Mesendoderm (in vitro differentiated cells): ENCODE measurements at regions not wholly inside any gene's neighbourhood (a gene's known extent, or its start where the extent isn't known, plus 50 kb on each side); places are given as distances from the start of the nearest gene placed in this dataset.

Experiments
- DNase-seq: peaks from one replicate; pipeline ENCODE4 v3.0.0; 2013
- H2AK5ac ChIP-seq: 2 replicates; pipeline ENCODE4 v1.6.1; 2013; ENCODE audit warnings: low read length, inconsistent platforms
- H2BK120ac ChIP-seq: 2 replicates; pipeline ENCODE4 v1.6.1; 2013; ENCODE audit warnings: low read depth, mild to moderate bottlenecking, low read length, moderate library complexity, mixed read lengths
- H2BK15ac ChIP-seq: replicated peaks from 2 replicates; pipeline ENCODE4 v1.6.1; 2013; ENCODE audit warnings: low read depth, mild to moderate bottlenecking, moderate library complexity
- H2BK5ac ChIP-seq: 2 replicates; pipeline ENCODE4 v1.6.1; 2013; ENCODE audit warnings: low read length, inconsistent platforms
- H3K18ac ChIP-seq: 2 replicates; pipeline ENCODE4 v1.6.1; 2013; ENCODE audit warnings: mild to moderate bottlenecking, low read length, mixed read lengths
- H3K23ac ChIP-seq: one replicate; pipeline ENCODE4 v1.6.1; 2013; ENCODE audit warnings: low read length
- H3K27ac ChIP-seq: 2 replicates; pipeline ENCODE4 v1.5.1; 2013; ENCODE audit warnings: low read depth, mild to moderate bottlenecking, inconsistent platforms, low read length, moderate library complexity
- H3K27me3 ChIP-seq: 2 replicates; pipeline ENCODE4 v1.6.1; 2013; ENCODE audit warnings: low read length, control low read depth, mild to moderate bottlenecking, inconsistent platforms; ENCODE audit not compliant: insufficient read depth, poor library complexity
- H3K36me3 ChIP-seq: 2 replicates; pipeline ENCODE4 v1.6.1; 2013; ENCODE audit warnings: low read length, inconsistent platforms; ENCODE audit not compliant: control insufficient read depth, insufficient read depth
- H3K4ac ChIP-seq: one replicate; pipeline ENCODE4 v1.6.1; 2013; ENCODE audit warnings: low read depth, mild to moderate bottlenecking, low read length, moderate library complexity
- H3K4me1 ChIP-seq: 2 replicates; pipeline ENCODE4 v1.6.1; 2013; ENCODE audit warnings: low read depth, low read length, inconsistent platforms; ENCODE audit not compliant: control insufficient read depth
- H3K4me2 ChIP-seq: 2 replicates; pipeline ENCODE4 v1.6.1; 2013; ENCODE audit warnings: low read length
- H3K4me3 ChIP-seq: 2 replicates; pipeline ENCODE4 v1.5.1; 2013; ENCODE audit warnings: mild to moderate bottlenecking, low read length
- H3K56ac ChIP-seq: one replicate; pipeline ENCODE4 v1.6.1; 2013; ENCODE audit warnings: low read length
- H3K79me1 ChIP-seq: 2 replicates; pipeline ENCODE4 v1.6.1; 2013; ENCODE audit warnings: low read length, inconsistent platforms
- H3K79me2 ChIP-seq: 2 replicates; pipeline ENCODE4 v1.6.1; 2013; ENCODE audit warnings: mild to moderate bottlenecking, low read length; ENCODE audit not compliant: control insufficient read depth, insufficient read depth
- H3K9ac ChIP-seq: 2 replicates; pipeline ENCODE4 v1.6.1; 2013; ENCODE audit warnings: low read length, inconsistent platforms
- H4K5ac ChIP-seq: one replicate; pipeline ENCODE4 v1.6.1; 2013; ENCODE audit warnings: low read length
- H4K8ac ChIP-seq: one replicate; pipeline ENCODE4 v1.6.1; 2013; ENCODE audit warnings: low read depth, mild to moderate bottlenecking, control low read depth, low read length, moderate library complexity
- WGBS: extraction: QIAGEN DNeasy Blood & Tissue Kit; methylation state at CpG from one replicate; pipeline ENCODE4 v1.1.7; 2013; ENCODE audit warnings: low lambda C conversion rate, missing lambda C conversion rate; ENCODE audit not compliant: insufficient coverage; ENCODE audit errors: extremely low coverage; 5-methylcytosine and 5-hydroxymethylcytosine counted together

DNA sequence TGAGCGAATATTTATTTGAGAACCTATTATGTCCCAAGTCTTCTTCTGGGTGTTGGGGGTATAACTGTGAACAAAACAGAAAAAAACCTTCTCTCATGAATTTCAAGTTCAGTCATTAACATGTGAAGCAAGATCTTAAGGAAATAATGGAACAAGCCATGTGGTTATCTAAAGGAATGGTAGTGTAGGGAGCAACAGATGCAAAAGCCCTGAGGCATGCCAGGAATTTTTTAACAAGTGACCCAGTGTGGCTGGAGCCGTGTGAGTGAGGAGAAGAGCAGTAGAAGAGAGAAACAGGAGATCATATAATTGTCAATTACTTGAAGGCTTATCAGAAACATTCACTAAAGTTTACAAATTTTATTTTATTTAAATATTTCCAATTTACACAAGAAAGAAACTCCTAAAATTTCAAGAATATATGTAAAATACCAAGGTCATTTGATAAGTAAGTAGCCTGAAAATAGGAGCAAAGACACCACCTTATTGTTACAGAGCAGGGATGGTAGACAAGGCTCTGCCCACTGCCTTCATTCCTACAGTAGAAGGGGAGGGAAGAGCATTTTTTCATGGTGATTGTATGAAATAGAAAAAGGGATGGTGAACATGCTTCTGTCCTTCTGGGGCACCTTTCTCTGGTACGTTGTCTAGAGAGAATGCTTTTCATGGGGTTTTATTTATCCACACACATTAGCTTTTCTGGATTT lies 345.1 kb downstream of the PLOD2 start:
- H3K4me1 ChIP-seq: no peaks in the 10 kb centered on the region

DNA sequence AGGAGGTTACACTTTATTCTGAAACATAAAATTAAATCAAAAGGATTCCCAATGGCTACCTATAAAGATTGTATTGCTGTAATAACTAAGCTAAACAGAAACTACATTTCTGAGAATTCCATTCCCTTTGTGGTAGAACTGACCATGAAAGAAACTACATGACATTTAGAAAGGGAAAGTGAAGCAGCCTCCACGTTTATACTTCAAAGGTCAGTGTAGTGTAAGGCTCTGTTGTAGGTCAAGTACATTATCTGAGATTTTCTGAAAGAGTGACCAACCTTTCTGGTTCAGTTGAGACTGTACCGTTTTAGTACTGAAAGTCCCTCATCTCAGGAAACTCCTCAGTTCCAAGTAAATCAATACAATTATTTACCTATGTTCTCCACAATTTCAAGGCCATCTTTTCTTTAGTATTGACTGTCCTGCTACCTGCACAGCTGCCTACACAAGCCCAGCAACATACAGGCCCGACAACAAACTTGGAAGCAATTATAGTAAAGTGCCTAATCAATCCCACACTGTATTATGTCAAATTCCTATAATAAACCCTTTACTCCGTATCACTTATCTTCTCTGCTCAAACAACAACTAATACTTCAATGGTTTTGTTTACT lies 343.0 kb downstream of the PLOD2 start:
- Histone ChIP-seq H3K56ac (no peak overlapping the region), H3K4me1 (no peaks in the 10 kb centered on the region), H3K79me2 (no peaks in the 10 kb centered on the region), H4K5ac (no peak overlapping the region), H2BK120ac (no peak overlapping the region), H3K27ac (no peak overlapping the region), H4K8ac (no peak overlapping the region), H2AK5ac (no peak overlapping the region), H3K18ac (no peak overlapping the region), H3K36me3 (no peaks in the 10 kb centered on the region), H3K27me3 (no peaks in the 10 kb centered on the region), H3K4ac (no peak overlapping the region), H3K4me3 (no peak overlapping the region), H3K23ac (no peak overlapping the region), H2BK15ac (peak overlapping the region; percentile 92), H3K79me1 (no peaks in the 10 kb centered on the region), H3K4me2 (no peak overlapping the region), H2BK5ac (no peak overlapping the region), H3K9ac (no peak overlapping the region)
- 100% methylated on average over 1 of the region's 4 CpGs for WGBS
- no peak for DNase-seq

More for the DNA sequence above, 345.1 kb downstream of the PLOD2 start:
- Histone ChIP-seq H3K4me3 (no peak overlapping the region), H3K23ac (no peak overlapping the region), H2BK120ac (no peak overlapping the region), H3K18ac (no peak overlapping the region), H4K8ac (no peak overlapping the region), H3K56ac (no peak overlapping the region), H2BK15ac (no peak overlapping the region), H3K36me3 (no peaks in the 10 kb centered on the region), H3K4ac (no peak overlapping the region), H3K4me2 (no peak overlapping the region), H2AK5ac (no peak overlapping the region), H3K79me2 (no peaks in the 10 kb centered on the region), H3K9ac (no peak overlapping the region), H2BK5ac (peak overlapping the region; percentile 49), H3K79me1 (no peaks in the 10 kb centered on the region), H3K27me3 (no peaks in the 10 kb centered on the region), H3K27ac (no peak overlapping the region), H4K5ac (no peak overlapping the region)
- no CpG with 5 or more reads among the region's 3 CpGs for WGBS
- peak; percentile 85 for DNase-seq

DNA sequence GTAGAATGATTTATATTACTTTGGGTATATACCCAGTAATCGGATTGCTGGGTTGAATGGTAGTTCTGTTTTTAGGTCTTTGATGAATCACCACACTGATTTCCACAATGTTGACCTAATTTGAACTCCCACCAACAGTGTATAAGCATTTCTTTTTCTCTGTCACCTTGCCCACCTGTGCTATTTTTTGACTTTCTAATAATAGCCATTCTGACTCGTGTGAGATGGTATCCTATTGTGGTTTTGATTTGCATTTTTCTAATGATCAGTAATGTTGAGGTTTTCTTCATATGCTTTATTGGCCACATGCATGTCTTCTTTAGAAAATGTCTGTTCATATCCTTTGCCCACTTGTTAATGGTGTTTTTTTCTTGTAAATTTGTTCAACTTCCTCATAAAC lies 340.8 kb downstream of the PLOD2 start:
- Histone ChIP-seq H2AK5ac (no peak overlapping the region), H3K4ac (no peak overlapping the region), H2BK120ac (no peak overlapping the region), H4K8ac (no peak overlapping the region), H3K36me3 (no peaks in the 10 kb centered on the region), H4K5ac (no peak overlapping the region), H3K27me3 (no peaks in the 10 kb centered on the region), H3K56ac (no peak overlapping the region), H3K23ac (no peak overlapping the region), H2BK15ac (no peak overlapping the region), H3K4me2 (no peak overlapping the region), H3K79me1 (no peaks in the 10 kb centered on the region), H3K18ac (no peak overlapping the region), H2BK5ac (no peak overlapping the region), H3K79me2 (no peaks in the 10 kb centered on the region), H3K4me1 (no peaks in the 10 kb centered on the region), H3K27ac (no peak overlapping the region), H3K9ac (no peak overlapping the region), H3K4me3 (no peak overlapping the region)
- no CpG with 5 or more reads among the region's 2 CpGs for WGBS
- no peak for DNase-seq

DNA sequence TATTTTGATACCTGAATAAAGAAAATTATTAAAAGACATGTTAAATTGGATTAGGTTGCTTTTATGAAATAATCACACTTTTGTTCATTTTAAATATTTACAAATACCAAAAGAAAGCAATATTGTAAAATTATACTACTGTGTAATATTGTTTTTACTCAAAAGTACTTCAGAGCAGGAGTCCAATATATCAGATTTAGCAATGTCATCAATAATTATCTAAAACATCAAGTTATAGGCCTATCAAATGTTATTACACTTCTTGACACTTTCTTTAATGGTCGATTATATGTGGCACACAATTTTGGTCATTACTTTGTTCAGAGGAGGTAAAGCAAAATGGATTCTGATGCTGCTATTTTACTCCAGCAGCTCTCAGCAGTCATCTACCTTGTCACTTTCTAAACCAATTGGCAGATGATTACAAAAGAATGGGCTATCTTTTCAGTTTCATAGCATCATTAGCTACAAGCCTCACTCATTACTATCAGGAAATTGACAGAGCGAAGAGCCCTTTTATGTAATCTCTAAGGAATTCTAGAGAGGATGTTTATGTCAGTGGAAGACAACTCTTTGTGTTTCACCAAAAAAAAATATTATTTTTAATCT lies 318.6 kb downstream of the PLOD2 start:
- Histone ChIP-seq H3K36me3 (no peaks in the 10 kb centered on the region), H3K4me3 (no peak overlapping the region), H3K23ac (no peak overlapping the region), H4K5ac (no peak overlapping the region), H2BK15ac (no peak overlapping the region), H2BK120ac (no peak overlapping the region), H3K18ac (no peak overlapping the region), H3K56ac (no peak overlapping the region), H3K79me1 (no peaks in the 10 kb centered on the region), H2BK5ac (no peak overlapping the region), H3K9ac (no peak overlapping the region), H2AK5ac (no peak overlapping the region), H3K4ac (no peak overlapping the region), H3K4me2 (no peak overlapping the region), H3K27me3 (no peaks in the 10 kb centered on the region), H3K4me1 (no peaks in the 10 kb centered on the region), H3K79me2 (no peaks in the 10 kb centered on the region), H4K8ac (no peak overlapping the region), H3K27ac (no peak overlapping the region)
- DNase-seq: peak; percentile 65
- WGBS: no CpG with 5 or more reads among the region's 2 CpGs

DNA sequence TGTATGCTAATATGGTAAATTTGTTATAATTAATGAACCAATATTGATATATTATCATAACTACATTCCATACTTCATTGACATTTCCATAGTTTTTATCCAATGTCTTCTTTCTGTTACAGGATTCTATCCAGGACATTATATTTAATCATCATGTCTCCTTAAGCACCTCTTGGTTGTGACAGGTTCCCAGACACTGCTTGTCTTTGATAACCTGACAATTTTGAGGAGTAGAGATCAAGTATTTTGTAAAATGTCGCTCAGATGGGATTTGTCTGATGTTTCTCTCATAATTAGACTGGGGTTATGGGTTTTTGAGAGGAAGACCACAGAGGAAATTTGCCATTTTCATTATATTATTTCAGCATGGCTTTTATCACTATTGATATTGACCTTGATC lies 317.4 kb downstream of the PLOD2 start:
- WGBS: no CpG with 5 or more reads among the region's 1 CpG
- Histone ChIP-seq H3K4me1 (no peaks in the 10 kb centered on the region), H3K79me2 (no peaks in the 10 kb centered on the region), H3K4ac (no peak overlapping the region), H2BK120ac (no peak overlapping the region), H3K18ac (no peak overlapping the region), H2BK5ac (no peak overlapping the region), H2BK15ac (no peak overlapping the region), H3K9ac (no peak overlapping the region), H3K27ac (no peak overlapping the region), H4K5ac (no peak overlapping the region), H2AK5ac (no peak overlapping the region), H3K36me3 (no peaks in the 10 kb centered on the region), H3K27me3 (no peaks in the 10 kb centered on the region), H3K4me3 (no peak overlapping the region), H3K23ac (no peak overlapping the region), H3K4me2 (no peak overlapping the region), H3K79me1 (no peaks in the 10 kb centered on the region), H3K56ac (no peak overlapping the region), H4K8ac (no peak overlapping the region)
- no peak for DNase-seq
